Tibial nerve (tissue), 3 donors: ENCODE measurements at regions not wholly inside any gene's neighbourhood (a gene's known extent, or its start where the extent isn't known, plus 50 kb on each side); places are given as distances from the start of the nearest gene placed in this dataset.

Source experiments
- POLR2A ChIP-seq, 2 donors: fragments of 450-650 bp; IDR thresholded peaks; one replicate each; pipeline ENCODE4 v1.6.1; 2017; ENCODE audit warnings: antibody characterized with exemption in 2 of 2, mild to moderate bottlenecking in 2 of 2, moderate library complexity in 2 of 2
- TF ChIP-seq, protein P1 (sequence below), 5 experiments: fragments of 200-600 bp in 3 of 5; fragments of 450-650 bp in 2 of 5; sonication (generic) in 3 of 5; IDR thresholded peaks; one replicate each; pipeline ENCODE4 v1.5.1; 2016 to 2019; ENCODE audit warnings: antibody characterized with exemption in 5 of 5, mild to moderate bottlenecking in 3 of 5, moderate library complexity in 2 of 5

DNA sequence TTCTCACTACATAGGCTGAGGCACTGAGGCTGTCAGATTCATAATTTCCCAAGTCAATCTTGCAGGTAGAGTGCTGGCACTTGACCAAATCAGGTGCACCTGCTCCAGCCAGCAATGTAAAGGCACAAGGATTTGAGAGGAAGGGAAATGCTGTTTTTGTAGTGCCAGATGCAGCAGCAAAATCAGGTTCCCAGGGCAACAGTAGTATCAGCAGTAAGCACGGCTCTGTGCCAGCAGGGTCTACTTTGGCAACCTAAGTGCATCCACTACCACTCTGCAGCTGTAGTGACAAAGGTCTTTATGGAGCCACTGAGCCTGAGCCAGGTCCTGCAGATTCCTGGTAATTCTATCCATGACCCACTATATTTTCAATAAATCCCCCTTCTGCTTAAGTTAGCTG, 329.5 kb downstream of the TPBG start:
- TF ChIP-seq, protein P1, sequence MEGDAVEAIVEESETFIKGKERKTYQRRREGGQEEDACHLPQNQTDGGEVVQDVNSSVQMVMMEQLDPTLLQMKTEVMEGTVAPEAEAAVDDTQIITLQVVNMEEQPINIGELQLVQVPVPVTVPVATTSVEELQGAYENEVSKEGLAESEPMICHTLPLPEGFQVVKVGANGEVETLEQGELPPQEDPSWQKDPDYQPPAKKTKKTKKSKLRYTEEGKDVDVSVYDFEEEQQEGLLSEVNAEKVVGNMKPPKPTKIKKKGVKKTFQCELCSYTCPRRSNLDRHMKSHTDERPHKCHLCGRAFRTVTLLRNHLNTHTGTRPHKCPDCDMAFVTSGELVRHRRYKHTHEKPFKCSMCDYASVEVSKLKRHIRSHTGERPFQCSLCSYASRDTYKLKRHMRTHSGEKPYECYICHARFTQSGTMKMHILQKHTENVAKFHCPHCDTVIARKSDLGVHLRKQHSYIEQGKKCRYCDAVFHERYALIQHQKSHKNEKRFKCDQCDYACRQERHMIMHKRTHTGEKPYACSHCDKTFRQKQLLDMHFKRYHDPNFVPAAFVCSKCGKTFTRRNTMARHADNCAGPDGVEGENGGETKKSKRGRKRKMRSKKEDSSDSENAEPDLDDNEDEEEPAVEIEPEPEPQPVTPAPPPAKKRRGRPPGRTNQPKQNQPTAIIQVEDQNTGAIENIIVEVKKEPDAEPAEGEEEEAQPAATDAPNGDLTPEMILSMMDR (IDR thresholded peaks at IDR 0.05), result no peak
- no peak for TF ChIP-seq POLR2A (IDR thresholded peaks at IDR 0.05)
